HEK293 (cell line): ENCODE measurements at regions not wholly inside any gene's neighbourhood (a gene's known extent, or its start where the extent isn't known, plus 50 kb on each side); places are given as distances from the start of the nearest gene placed in this dataset.

Experiments
- BCL11A ChIP-seq: fragments of 450-650 bp; formaldehyde crosslinking; IDR thresholded peaks from 2 replicates; pipeline ENCODE4 v1.5.1; 2016; ENCODE audit warnings: low read depth, missing biosample characterization, missing genetic modification characterization
- CTCF ChIP-seq: fragments of 450-650 bp; formaldehyde crosslinking; IDR thresholded peaks from 2 replicates; pipeline ENCODE4 v1.5.1; 2016; ENCODE audit warnings: missing biosample characterization, missing genetic modification characterization
- HOXD13 ChIP-seq: sonication (generic); formaldehyde crosslinking; IDR thresholded peaks from 2 replicates; pipeline ENCODE4 v1.8.0; 2022; ENCODE audit warnings: missing genetic modification reagents, borderline replicate concordance
- PATZ1 ChIP-seq: fragments of 450-650 bp; formaldehyde crosslinking; IDR thresholded peaks from 2 replicates; pipeline ENCODE4 v1.5.1; 2016; ENCODE audit warnings: missing biosample characterization, missing genetic modification characterization
- ZBTB10 ChIP-seq: fragments of 450-650 bp; formaldehyde crosslinking; IDR thresholded peaks from 2 replicates; pipeline ENCODE4 v1.5.1; 2016; ENCODE audit warnings: missing biosample characterization, missing genetic modification characterization
- ZNF18 ChIP-seq: fragments of 450-650 bp; formaldehyde crosslinking; IDR thresholded peaks from 2 replicates; pipeline ENCODE4 v1.5.1; 2016; ENCODE audit warnings: missing biosample characterization, missing genetic modification characterization
- ZNF274 ChIP-seq, 2 experiments: fragments of 200-500 bp in 1 of 2; fragments of 450-650 bp in 1 of 2; sonication (Bioruptor generic) in 1 of 2; formaldehyde crosslinking in 1 of 2; IDR thresholded peaks; 2 replicates each; pipeline versions ENCODE4 v1.5.1 to v1.6.1; 2014 to 2016; ENCODE audit warnings: borderline replicate concordance in 1 of 2, inconsistent platforms in 1 of 2, low read length in 1 of 2, missing biosample characterization in 1 of 2, missing genetic modification characterization in 1 of 2
- ZNF292 ChIP-seq: fragments of 450-650 bp; formaldehyde crosslinking; IDR thresholded peaks from 2 replicates; pipeline ENCODE4 v1.5.1; 2016; ENCODE audit warnings: low read depth, missing biosample characterization, missing genetic modification characterization, borderline replicate concordance
- ZNF350 ChIP-seq: fragments of 450-650 bp; formaldehyde crosslinking; IDR thresholded peaks from 2 replicates; pipeline ENCODE4 v1.5.0; 2017; ENCODE audit warnings: missing biosample characterization, mild to moderate bottlenecking, missing genetic modification characterization

- TF ChIP-seq BCL11A (tag by site-specific recombination) (no peak), CTCF (tag by site-specific recombination) (no peak), ZNF18 (tag by site-specific recombination) (no peak), PATZ1 (tag by site-specific recombination) (no peak), ZNF350 (tag by site-specific recombination) (no peak), ZNF274 (IDR thresholded peaks at IDR 0.05; ENCODE audit: low read length) (no peak), ZNF274 (tag by site-specific recombination; IDR thresholded peaks at IDR 0.05; ENCODE audit: borderline replicate concordance) (no peak), ZBTB10 (no peak), ZNF292 (tag by site-specific recombination) (no peak), HOXD13 (CRISPR knock-in tag) (no peak)
Observed at GRCh38 chr20:30937790-30938189, 319.7 kb upstream of the DEFB115 start.
